SK-N-SH treated with all-trans-retinoic acid at 6 μM for 48 hours (cell line): ENCODE measurements at regions not wholly inside any gene's neighbourhood (a gene's known extent, or its start where the extent isn't known, plus 50 kb on each side); places are given as distances from the start of the nearest gene placed in this dataset.

ENCODE experiments used
- ATAC-seq: fragments of 200-7000 bp; cut with Tn5 transposase; 3 replicates; pipeline ENCODE4 v1.9.1; 2020; ENCODE audit warnings: mild to moderate bottlenecking, moderate library complexity
- ARNTL ChIP-seq: fragments of 450-650 bp; formaldehyde crosslinking; IDR thresholded peaks from 2 replicates; pipeline ENCODE4 v1.5.0; 2020; ENCODE audit warnings: low read depth, mild to moderate bottlenecking, moderate library complexity, borderline replicate concordance
- BACH2 ChIP-seq: fragments of 250-450 bp; sonication (Bioruptor Pico); IDR thresholded peaks from 2 replicates; pipeline ENCODE4 v1.9.0; 2021; ENCODE audit warnings: mild to moderate bottlenecking, borderline replicate concordance
- ESRRG ChIP-seq: fragments of 250-450 bp; sonication (Bioruptor Pico); IDR thresholded peaks from 2 replicates; pipeline ENCODE4 v1.6.1; 2021; ENCODE audit warnings: mild to moderate bottlenecking
- OSR1 ChIP-seq: fragments of 250-450 bp; sonication (Bioruptor Pico); IDR thresholded peaks from 2 replicates; pipeline ENCODE4 v1.8.0; 2022; ENCODE audit warnings: moderate library complexity, mild to moderate bottlenecking, inconsistent platforms
- PATZ1 ChIP-seq: fragments of 250-450 bp; sonication (Bioruptor Pico); IDR thresholded peaks from 2 replicates; pipeline ENCODE4 v1.8.0; 2020; ENCODE audit warnings: mild to moderate bottlenecking, moderate library complexity, borderline replicate concordance
- PPARA ChIP-seq: fragments of 250-450 bp; sonication (Bioruptor Pico); IDR thresholded peaks from 2 replicates; pipeline ENCODE4 v1.5.0; 2020; ENCODE audit warnings: mild to moderate bottlenecking, borderline replicate concordance
- RARB ChIP-seq: fragments of 250-450 bp; sonication (Bioruptor Pico); IDR thresholded peaks from 2 replicates; pipeline ENCODE4 v1.8.0; 2021; ENCODE audit warnings: mild to moderate bottlenecking, moderate library complexity
- SNAI2 ChIP-seq: fragments of 250-450 bp; sonication (Bioruptor Pico); IDR thresholded peaks from 2 replicates; pipeline ENCODE4 v1.5.0; 2020; ENCODE audit warnings: mild to moderate bottlenecking, moderate library complexity
- TCF4 ChIP-seq: fragments of 250-450 bp; sonication (Bioruptor Pico); IDR thresholded peaks from 2 replicates; pipeline ENCODE4 v1.8.0; 2021; ENCODE audit warnings: mild to moderate bottlenecking, moderate library complexity, borderline replicate concordance
- TOX ChIP-seq: fragments of 250-450 bp; sonication (Bioruptor Pico); IDR thresholded peaks from 2 replicates; pipeline ENCODE4 v1.8.0; 2021; ENCODE audit warnings: mild to moderate bottlenecking, moderate library complexity, borderline replicate concordance
- ZC3H10 ChIP-seq: fragments of 250-450 bp; sonication (Bioruptor Pico); IDR thresholded peaks from 2 replicates; pipeline ENCODE4 v1.5.1; 2021; ENCODE audit warnings: mild to moderate bottlenecking, moderate library complexity
- ZFP3 ChIP-seq: fragments of 250-450 bp; sonication (Bioruptor Pico); IDR thresholded peaks from 2 replicates; pipeline ENCODE4 v1.5.0; 2020; ENCODE audit warnings: mild to moderate bottlenecking, moderate library complexity
- ZFP30 ChIP-seq: fragments of 450-650 bp; formaldehyde crosslinking; IDR thresholded peaks from 2 replicates; pipeline ENCODE4 v1.5.0; 2022; ENCODE audit warnings: mild to moderate bottlenecking, moderate library complexity
- ZNF565 ChIP-seq: fragments of 450-650 bp; formaldehyde crosslinking; conservative IDR thresholded peaks from 2 replicates; pipeline ENCODE4 v1.5.0; 2020; ENCODE audit warnings: low read depth, mild to moderate bottlenecking, moderate library complexity
- ZNF70 ChIP-seq: fragments of 450-650 bp; formaldehyde crosslinking; IDR thresholded peaks from 2 replicates; pipeline ENCODE4 v1.5.0; 2020; ENCODE audit warnings: mild to moderate bottlenecking, moderate library complexity
- TF ChIP-seq, protein P1 (sequence below): fragments of 250-450 bp; sonication (Bioruptor Pico); IDR thresholded peaks from 2 replicates; pipeline ENCODE4 v1.5.0; 2020; ENCODE audit warnings: mild to moderate bottlenecking, moderate library complexity
- TF ChIP-seq, protein P2 (sequence below): fragments of 250-450 bp; sonication (Bioruptor Pico); IDR thresholded peaks from 2 replicates; pipeline ENCODE4 v1.5.1; 2021; ENCODE audit warnings: mild to moderate bottlenecking, moderate library complexity
- TF ChIP-seq, protein P3 (sequence below): fragments of 250-450 bp; sonication (Bioruptor Pico); IDR thresholded peaks from 2 replicates; pipeline ENCODE4 v1.8.0; 2021; ENCODE audit warnings: low read depth, mild to moderate bottlenecking, moderate library complexity, borderline replicate concordance

DNA sequence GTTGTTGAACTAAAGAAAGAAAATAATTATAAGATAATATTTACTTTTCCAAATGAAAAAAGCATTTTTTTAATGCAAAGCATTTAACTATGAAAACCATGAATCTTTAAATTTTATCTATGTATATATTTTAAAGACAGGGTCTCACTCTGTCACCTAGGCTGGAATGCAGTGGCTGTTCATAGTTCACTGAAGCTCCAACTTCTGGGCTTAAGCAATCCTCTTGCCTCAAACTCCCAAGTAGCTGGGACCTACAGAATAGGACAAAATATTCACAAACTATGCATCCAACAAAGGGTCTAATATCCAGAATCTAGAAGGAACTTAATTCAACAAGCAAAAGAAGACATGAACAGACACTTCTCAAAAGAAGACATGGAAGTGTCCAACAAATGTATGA is 55.9 kb upstream of the ALB start:
- no peak for ATAC-seq

DNA sequence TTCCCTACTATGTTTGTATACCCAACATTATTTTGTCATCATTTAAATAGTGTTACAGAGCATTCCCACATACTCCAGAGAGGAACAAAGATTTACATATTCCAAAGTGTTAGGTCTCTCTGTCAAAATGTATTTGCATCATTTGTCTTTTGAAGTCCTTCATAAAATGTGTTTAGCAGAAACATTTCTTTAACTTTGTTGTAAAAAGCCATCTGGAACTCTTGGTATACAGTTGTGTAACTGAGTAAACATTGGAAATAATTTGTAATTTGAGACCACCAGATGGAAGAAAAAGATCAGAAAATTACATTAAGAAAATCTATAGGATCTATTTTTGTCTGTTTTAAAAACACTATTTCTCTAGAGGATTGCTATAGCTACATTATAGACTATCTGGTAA is 56.6 kb upstream of the ALB start:
- no peak for TF ChIP-seq SNAI2 (CRISPR knock-in tag)
- TF ChIP-seq PATZ1: no peak
- TF ChIP-seq, protein P1, sequence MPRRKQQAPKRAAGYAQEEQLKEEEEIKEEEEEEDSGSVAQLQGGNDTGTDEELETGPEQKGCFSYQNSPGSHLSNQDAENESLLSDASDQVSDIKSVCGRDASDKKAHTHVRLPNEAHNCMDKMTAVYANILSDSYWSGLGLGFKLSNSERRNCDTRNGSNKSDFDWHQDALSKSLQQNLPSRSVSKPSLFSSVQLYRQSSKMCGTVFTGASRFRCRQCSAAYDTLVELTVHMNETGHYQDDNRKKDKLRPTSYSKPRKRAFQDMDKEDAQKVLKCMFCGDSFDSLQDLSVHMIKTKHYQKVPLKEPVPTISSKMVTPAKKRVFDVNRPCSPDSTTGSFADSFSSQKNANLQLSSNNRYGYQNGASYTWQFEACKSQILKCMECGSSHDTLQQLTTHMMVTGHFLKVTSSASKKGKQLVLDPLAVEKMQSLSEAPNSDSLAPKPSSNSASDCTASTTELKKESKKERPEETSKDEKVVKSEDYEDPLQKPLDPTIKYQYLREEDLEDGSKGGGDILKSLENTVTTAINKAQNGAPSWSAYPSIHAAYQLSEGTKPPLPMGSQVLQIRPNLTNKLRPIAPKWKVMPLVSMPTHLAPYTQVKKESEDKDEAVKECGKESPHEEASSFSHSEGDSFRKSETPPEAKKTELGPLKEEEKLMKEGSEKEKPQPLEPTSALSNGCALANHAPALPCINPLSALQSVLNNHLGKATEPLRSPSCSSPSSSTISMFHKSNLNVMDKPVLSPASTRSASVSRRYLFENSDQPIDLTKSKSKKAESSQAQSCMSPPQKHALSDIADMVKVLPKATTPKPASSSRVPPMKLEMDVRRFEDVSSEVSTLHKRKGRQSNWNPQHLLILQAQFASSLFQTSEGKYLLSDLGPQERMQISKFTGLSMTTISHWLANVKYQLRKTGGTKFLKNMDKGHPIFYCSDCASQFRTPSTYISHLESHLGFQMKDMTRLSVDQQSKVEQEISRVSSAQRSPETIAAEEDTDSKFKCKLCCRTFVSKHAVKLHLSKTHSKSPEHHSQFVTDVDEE: no peak
- TF ChIP-seq OSR1 (CRISPR knock-in tag): no peak
- TF ChIP-seq ZC3H10 (CRISPR knock-in tag): no peak
- no peak for TF ChIP-seq BACH2 (CRISPR knock-in tag)
- no peak for TF ChIP-seq ZNF70 (CRISPR knock-in tag)
- no peak for TF ChIP-seq PPARA (CRISPR knock-in tag)
- TF ChIP-seq RARB (CRISPR knock-in tag): no peak
- no peak for TF ChIP-seq ZFP30 (CRISPR knock-in tag)
- ATAC-seq: no peak

More for the DNA sequence above, 55.9 kb upstream of the ALB start:
- no peak for TF ChIP-seq OSR1 (CRISPR knock-in tag)
- TF ChIP-seq TCF4: no peak

- TF ChIP-seq PPARA (CRISPR knock-in tag) (no peak), TOX (CRISPR knock-in tag) (no peak), ZNF565 (CRISPR knock-in tag) (no peak), OSR1 (CRISPR knock-in tag) (no peak)
- no peak for ATAC-seq
Measured at GRCh38 chr4:73345399-73345975, 58.6 kb upstream of the ALB start.

- ATAC-seq: no peak
- no peak for TF ChIP-seq OSR1 (CRISPR knock-in tag)
Measured at GRCh38 chr4:73344106-73344505, 60.0 kb upstream of the ALB start.

DNA sequence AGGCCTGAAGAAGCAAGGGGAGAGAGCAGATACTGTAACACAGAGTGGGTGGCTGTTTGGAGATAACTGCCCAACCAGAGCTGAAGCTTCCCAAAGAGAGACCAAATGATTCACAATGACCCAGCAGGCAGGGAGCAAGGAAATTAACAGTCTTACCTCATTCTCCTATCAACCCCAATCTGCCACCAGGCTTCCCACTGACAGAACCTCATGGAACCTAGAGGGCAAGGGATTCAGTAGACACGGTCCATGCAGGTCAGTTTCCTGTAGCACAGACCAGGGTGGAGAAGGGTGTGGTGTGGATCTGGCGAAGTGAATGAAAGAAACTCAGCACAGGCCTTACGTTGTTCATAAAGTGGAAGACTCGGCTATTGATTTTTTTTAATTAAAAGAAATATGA is 60.7 kb upstream of the ALB start:
- no peak for ATAC-seq
- TF ChIP-seq TOX (CRISPR knock-in tag) (no peak), PATZ1 (no peak), TCF4 (no peak), ZNF565 (CRISPR knock-in tag) (no peak), ZFP3 (no peak), ARNTL (CRISPR knock-in tag) (no peak), SNAI2 (CRISPR knock-in tag) (no peak), ZC3H10 (CRISPR knock-in tag) (no peak), ESRRG (no peak), BACH2 (CRISPR knock-in tag) (no peak), ZFP30 (CRISPR knock-in tag) (no peak)
- TF ChIP-seq, protein P2, sequence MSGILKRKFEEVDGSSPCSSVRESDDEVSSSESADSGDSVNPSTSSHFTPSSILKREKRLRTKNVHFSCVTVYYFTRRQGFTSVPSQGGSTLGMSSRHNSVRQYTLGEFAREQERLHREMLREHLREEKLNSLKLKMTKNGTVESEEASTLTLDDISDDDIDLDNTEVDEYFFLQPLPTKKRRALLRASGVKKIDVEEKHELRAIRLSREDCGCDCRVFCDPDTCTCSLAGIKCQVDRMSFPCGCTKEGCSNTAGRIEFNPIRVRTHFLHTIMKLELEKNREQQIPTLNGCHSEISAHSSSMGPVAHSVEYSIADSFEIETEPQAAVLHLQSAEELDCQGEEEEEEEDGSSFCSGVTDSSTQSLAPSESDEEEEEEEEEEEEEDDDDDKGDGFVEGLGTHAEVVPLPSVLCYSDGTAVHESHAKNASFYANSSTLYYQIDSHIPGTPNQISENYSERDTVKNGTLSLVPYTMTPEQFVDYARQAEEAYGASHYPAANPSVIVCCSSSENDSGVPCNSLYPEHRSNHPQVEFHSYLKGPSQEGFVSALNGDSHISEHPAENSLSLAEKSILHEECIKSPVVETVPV (CRISPR knock-in tag): no peak
- TF ChIP-seq, protein P3, sequence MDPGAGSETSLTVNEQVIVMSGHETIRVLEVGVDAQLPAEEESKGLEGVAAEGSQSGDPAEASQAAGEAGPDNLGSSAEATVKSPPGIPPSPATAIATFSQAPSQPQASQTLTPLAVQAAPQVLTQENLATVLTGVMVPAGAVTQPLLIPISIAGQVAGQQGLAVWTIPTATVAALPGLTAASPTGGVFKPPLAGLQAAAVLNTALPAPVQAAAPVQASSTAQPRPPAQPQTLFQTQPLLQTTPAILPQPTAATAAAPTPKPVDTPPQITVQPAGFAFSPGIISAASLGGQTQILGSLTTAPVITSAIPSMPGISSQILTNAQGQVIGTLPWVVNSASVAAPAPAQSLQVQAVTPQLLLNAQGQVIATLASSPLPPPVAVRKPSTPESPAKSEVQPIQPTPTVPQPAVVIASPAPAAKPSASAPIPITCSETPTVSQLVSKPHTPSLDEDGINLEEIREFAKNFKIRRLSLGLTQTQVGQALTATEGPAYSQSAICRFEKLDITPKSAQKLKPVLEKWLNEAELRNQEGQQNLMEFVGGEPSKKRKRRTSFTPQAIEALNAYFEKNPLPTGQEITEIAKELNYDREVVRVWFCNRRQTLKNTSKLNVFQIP (CRISPR knock-in tag): no peak
